ENCODE measurements at regions not wholly inside any gene's neighbourhood (a gene's known extent, or its start where the extent isn't known, plus 50 kb on each side); places are given as distances from the start of the nearest gene placed in this dataset.

DNA sequence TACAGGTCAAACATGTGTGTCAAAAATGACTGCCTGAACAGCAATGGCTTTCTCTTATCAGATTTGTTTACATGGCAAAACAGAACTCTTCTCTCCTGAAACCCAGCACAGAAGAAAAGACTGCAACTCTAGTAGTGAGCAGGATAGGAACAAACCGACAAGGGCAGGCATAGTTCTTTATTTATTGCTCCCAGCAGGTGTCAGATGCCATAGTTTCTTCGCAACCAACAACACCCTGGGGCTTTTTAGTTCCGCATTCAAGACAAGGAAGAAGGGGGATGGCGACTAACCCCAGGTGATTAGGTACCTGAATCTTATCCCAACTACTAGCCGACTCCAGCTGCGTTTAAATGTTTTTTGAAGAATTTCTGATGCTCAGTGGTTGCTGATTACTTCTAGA is 367.5 kb upstream of the FIGN start:
- TF ChIP-seq, protein P1, sequence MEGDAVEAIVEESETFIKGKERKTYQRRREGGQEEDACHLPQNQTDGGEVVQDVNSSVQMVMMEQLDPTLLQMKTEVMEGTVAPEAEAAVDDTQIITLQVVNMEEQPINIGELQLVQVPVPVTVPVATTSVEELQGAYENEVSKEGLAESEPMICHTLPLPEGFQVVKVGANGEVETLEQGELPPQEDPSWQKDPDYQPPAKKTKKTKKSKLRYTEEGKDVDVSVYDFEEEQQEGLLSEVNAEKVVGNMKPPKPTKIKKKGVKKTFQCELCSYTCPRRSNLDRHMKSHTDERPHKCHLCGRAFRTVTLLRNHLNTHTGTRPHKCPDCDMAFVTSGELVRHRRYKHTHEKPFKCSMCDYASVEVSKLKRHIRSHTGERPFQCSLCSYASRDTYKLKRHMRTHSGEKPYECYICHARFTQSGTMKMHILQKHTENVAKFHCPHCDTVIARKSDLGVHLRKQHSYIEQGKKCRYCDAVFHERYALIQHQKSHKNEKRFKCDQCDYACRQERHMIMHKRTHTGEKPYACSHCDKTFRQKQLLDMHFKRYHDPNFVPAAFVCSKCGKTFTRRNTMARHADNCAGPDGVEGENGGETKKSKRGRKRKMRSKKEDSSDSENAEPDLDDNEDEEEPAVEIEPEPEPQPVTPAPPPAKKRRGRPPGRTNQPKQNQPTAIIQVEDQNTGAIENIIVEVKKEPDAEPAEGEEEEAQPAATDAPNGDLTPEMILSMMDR (IDR thresholded peaks at IDR 0.05): no peak
- DNase-seq (ENCODE audit: low spot score) (no peak), ATAC-seq (ENCODE audit: low FRiP score) (no peak)

DNA sequence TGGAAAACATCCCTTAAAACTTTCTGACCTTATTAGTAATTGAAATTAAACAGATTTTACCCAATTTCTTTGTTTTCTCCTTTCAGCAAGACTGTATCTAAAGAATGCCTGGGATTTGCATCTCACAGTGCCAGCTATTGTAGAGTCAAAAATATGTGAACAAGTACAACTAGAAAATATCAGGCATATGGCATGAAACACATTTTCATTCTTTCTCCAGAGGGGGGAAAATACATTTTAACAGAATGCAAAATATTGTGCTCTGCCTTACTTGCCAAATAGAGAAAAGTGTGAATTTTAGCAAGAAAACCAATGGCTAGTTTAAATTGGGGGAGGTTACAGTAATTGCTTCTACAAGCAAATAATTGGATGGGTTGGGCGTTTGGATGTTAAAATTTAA is 366.6 kb upstream of the FIGN start:
- ATAC-seq (ENCODE audit: low FRiP score): no peak
- TF ChIP-seq, protein P1 (IDR thresholded peaks at IDR 0.05): no peak
- DNase-seq (ENCODE audit: low spot score): no peak

DNA sequence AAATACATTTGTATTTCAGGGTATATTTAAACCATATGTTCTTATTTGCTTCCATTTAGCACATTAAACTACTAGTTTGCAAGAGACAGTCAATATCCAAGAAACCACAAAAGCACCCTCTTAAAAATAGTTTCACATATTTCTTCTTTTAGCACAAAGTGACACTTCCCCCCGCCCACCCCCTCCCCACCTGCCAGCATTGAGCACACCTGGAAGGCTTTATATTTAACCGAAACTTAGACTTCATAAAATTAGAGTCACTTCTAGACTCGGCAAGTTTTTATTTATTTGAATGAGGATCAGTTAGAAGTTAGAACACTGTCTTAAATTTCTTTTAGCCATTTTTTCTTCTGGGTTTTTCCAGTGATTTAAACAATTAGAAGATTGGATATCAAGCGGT is 355.9 kb upstream of the FIGN start:
- TF ChIP-seq, protein P1 (IDR thresholded peaks at IDR 0.05): no peak
- DNase-seq (ENCODE audit: low spot score) (no peak), ATAC-seq (ENCODE audit: low FRiP score) (no peak)

DNA sequence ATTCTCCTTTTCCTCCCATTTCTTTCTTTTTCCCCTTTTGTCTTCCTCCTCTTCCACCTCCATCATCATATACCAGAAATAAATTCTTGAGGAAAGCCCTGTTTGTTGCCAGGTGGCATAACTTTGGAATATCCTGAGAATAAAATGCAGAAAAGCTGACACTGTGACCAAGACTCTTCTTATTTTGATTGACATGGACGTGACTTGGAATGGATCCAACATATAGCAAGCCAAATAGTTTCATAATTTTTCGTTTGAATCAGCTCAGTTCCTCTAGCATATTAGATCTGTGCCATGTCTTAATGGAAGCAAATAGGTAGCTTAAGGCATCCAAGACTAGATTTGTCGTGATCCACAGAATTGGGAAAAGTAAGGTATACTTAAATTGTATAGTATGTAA is 354.7 kb upstream of the FIGN start:
- DNase-seq (ENCODE audit: low spot score) (no peak), ATAC-seq (ENCODE audit: low FRiP score) (no peak)
- TF ChIP-seq, protein P1 (IDR thresholded peaks at IDR 0.05): no peak

DNA sequence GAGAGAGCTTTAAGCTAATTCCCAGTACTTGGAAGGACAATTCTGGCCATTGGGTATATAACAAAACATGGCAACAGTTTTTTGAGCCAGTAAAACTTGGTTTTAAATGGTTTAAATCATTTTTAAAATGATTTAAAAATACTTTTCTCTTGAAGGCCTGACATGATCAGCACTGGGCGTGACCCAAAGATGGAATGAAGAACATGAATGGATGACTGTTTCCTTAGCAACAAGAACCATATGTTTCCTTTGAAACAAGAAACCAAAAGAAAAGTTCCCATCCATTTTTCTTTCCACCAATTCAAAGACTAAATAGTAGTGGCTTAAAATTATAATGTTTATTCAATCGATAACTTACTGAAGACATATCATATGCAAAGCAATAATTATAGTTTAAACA is 348.3 kb upstream of the FIGN start:
- no peak for ATAC-seq (ENCODE audit: low FRiP score)
- no peak for DNase-seq (ENCODE audit: low spot score)
- TF ChIP-seq, protein P1 (IDR thresholded peaks at IDR 0.05): no peak

DNA sequence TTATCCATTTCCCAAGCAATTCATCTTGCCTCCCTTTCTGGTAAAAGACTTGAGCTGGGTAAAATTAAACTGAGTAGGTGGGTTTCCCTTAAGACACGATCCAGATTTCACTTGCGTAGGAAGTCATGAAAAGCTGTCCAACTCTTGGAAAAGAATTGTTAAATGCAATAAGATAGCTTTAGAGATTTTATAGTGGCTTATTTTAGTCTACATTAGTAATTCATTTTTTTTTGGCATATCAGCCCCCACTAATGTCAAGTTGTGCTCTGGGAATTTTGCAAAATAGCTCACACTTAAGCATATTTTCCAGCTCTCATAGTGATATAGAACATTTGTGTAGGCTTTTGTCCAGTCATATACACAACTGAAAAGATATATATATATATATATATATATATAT is 344.7 kb upstream of the FIGN start:
- no peak for DNase-seq (ENCODE audit: low spot score)
- TF ChIP-seq, protein P1 (IDR thresholded peaks at IDR 0.05): no peak
- ATAC-seq (ENCODE audit: low FRiP score): no peak

DNA sequence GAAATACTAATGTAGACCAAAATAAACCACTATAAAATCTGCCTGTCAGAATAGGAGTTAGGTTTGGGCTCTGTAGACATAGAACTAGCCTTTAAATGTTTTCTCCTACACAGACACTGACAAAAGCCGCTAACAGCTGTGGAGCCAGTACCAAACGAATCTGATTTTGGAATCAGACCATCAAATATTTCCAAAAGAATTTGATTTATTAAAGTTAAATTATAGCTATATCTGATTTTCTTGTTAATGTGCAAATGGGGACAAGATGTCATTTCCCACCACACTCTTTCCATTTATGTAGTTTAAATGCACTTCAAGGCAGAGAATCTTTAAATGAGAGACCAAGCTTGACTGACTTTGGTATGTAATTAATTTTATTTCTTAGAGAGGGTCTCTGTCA is 343.4 kb upstream of the FIGN start:
- TF ChIP-seq, protein P1 (IDR thresholded peaks at IDR 0.05): no peak
- no peak for DNase-seq (ENCODE audit: low spot score)
- ATAC-seq (ENCODE audit: low FRiP score): no peak

Measured in omental fat pad (tissue), 3 donors.